Neutrophil (primary cell): ENCODE measurements at regions not wholly inside any gene's neighbourhood (a gene's known extent, or its start where the extent isn't known, plus 50 kb on each side); places are given as distances from the start of the nearest gene placed in this dataset.

ENCODE experiments used
- H3K27ac ChIP-seq: fragments of 200-600 bp; sonication (generic); 2 replicates; pipeline ENCODE4 v1.5.1; 2016; ENCODE audit warnings: mild to moderate bottlenecking, moderate library complexity
- H3K27me3 ChIP-seq: fragments of 200-600 bp; sonication (generic); 2 replicates; pipeline ENCODE4 v1.6.0; 2016; ENCODE audit warnings: mild to moderate bottlenecking
- H3K36me3 ChIP-seq: fragments of 200-600 bp; sonication (generic); 2 replicates; pipeline ENCODE4 v1.5.1; 2017
- H3K4me1 ChIP-seq, 2 experiments: fragments of 200-600 bp in 1 of 2; sonication (generic) in 1 of 2; 1 replicate in 1 of 2; 2 replicates in 1 of 2; pipeline versions ENCODE4 v1.5.1 to v1.6.1; 2013 to 2016; ENCODE audit warnings: low read depth in 1 of 2, low read length in 1 of 2, mild to moderate bottlenecking in 1 of 2, moderate library complexity in 1 of 2; ENCODE audit not compliant: control insufficient read depth in 1 of 2, insufficient read depth in 1 of 2
- H3K4me3 ChIP-seq, 2 experiments: fragments of 200-600 bp in 1 of 2; sonication (generic) in 1 of 2; 1 replicate in 1 of 2; 2 replicates in 1 of 2; pipeline ENCODE4 v1.5.1; 2013 to 2016; ENCODE audit warnings: low read depth in 1 of 2, low read length in 1 of 2, mild to moderate bottlenecking in 1 of 2, moderate library complexity in 1 of 2
- H3K9me3 ChIP-seq: fragments of 200-600 bp; sonication (generic); 2 replicates; pipeline ENCODE4 v1.5.1; 2016
- TF ChIP-seq, protein P1 (sequence below): fragments of 200-600 bp; sonication (generic); IDR thresholded peaks from 2 replicates; pipeline ENCODE4 v1.5.1; 2016; ENCODE audit warnings: antibody characterized with exemption

DNA sequence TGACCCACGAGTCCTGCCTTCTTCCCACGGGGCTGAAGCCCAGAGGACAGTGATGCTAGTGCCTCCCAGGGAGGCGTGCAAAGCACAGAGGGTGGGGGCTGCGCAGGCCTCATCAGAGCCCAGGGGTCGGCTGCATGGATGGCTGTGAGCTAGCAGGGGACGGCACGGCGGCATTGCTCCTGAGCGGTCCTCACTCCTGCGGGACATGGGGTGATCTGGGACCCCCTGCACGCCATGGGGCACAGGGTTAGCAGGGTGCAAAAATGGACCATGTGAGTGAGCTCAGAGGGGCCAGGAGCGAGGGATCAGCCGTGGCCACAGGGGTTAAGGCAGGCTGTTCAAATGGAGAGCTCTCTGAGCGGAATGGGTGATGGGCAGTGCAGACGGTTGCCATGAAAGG is 138.3 kb downstream of the SNX19 start:
- H3K9me3 ChIP-seq = no peaks in the 10 kb centered on the region
- H3K27me3 ChIP-seq = no peaks in the 10 kb centered on the region
- H3K4me1 ChIP-seq = no peaks in the 10 kb centered on the region
- no peak overlapping the region for H3K27ac ChIP-seq
- H3K36me3 ChIP-seq = no peaks in the 10 kb centered on the region
- H3K4me3 ChIP-seq = no peak overlapping the region
- TF ChIP-seq, protein P1, sequence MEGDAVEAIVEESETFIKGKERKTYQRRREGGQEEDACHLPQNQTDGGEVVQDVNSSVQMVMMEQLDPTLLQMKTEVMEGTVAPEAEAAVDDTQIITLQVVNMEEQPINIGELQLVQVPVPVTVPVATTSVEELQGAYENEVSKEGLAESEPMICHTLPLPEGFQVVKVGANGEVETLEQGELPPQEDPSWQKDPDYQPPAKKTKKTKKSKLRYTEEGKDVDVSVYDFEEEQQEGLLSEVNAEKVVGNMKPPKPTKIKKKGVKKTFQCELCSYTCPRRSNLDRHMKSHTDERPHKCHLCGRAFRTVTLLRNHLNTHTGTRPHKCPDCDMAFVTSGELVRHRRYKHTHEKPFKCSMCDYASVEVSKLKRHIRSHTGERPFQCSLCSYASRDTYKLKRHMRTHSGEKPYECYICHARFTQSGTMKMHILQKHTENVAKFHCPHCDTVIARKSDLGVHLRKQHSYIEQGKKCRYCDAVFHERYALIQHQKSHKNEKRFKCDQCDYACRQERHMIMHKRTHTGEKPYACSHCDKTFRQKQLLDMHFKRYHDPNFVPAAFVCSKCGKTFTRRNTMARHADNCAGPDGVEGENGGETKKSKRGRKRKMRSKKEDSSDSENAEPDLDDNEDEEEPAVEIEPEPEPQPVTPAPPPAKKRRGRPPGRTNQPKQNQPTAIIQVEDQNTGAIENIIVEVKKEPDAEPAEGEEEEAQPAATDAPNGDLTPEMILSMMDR = no peak

DNA sequence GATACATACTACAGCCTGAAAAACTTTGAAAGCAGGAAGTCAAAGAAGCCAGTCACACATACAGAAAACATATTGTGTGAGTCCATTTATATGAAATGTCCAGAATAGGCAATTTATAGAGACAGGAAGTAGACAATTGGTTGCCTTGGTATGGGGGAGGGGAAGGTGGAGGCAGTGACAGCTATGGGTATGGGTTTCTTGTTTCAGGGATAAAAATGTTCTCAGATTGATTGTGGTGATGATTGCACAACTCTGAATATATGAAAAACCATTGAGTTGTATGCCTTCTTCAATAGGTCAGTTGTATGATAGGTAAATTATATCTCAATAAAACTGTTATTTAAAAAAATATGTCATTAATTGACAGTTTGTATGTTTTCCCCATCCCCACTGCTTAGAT is 137.6 kb downstream of the SNX19 start:
- H3K27ac ChIP-seq = no peak overlapping the region
- H3K36me3 ChIP-seq = no peaks in the 10 kb centered on the region
- TF ChIP-seq, protein P1 = no peak
- no peaks in the 10 kb centered on the region for H3K9me3 ChIP-seq
- no peak overlapping the region for H3K4me3 ChIP-seq
- no peaks in the 10 kb centered on the region for H3K27me3 ChIP-seq
- no peaks in the 10 kb centered on the region for H3K4me1 ChIP-seq

DNA sequence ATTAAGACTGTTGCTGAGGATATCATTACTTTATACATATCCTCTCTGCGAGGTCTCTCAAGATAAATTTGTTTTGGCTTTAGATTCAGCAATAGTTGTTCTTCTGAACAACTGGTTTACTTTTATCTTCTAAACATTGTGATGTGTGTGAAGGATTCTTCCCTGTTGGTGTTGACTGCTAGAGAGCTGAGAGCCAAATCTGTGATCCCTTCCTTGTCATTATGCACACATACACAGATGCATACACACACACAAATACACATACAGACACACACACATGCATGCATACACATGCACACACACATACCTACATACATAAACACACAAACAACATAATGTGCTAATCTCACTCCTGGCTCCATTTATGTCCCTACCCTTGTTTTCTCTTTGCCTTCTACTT is 137.0 kb downstream of the SNX19 start:
- Histone ChIP-seq H3K27me3 (no peaks in the 10 kb centered on the region), H3K27ac (no peak overlapping the region), H3K4me3 (no peak overlapping the region), H3K4me1 (no peaks in the 10 kb centered on the region), H3K9me3 (no peaks in the 10 kb centered on the region), H3K36me3 (no peaks in the 10 kb centered on the region)
- TF ChIP-seq, protein P1 = no peak

DNA sequence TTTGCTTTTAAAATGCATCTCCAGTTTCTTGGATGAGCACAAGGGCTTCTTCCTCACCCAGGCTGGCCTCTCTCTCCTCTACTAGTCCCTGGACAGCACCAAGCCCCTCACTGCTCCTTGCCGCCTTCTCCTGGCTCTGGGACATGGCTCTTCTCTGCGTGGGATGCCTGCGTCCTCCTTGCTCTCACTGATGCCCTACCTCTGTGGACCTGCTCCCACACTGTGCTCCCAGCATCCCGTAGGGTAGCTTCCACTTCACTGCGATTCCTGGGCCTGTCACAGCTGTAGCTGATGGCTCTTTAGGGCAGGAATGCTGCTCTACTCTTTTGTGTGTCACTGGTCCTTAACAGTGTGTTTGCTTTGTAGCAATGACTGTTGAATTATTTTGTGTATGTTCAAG is 136.3 kb downstream of the SNX19 start:
- TF ChIP-seq, protein P1 = no peak
- H3K27me3 ChIP-seq = no peaks in the 10 kb centered on the region
- no peaks in the 10 kb centered on the region for H3K9me3 ChIP-seq
- no peaks in the 10 kb centered on the region for H3K36me3 ChIP-seq
- H3K4me1 ChIP-seq = no peaks in the 10 kb centered on the region
- no peak overlapping the region for H3K4me3 ChIP-seq
- H3K27ac ChIP-seq = no peak overlapping the region

DNA sequence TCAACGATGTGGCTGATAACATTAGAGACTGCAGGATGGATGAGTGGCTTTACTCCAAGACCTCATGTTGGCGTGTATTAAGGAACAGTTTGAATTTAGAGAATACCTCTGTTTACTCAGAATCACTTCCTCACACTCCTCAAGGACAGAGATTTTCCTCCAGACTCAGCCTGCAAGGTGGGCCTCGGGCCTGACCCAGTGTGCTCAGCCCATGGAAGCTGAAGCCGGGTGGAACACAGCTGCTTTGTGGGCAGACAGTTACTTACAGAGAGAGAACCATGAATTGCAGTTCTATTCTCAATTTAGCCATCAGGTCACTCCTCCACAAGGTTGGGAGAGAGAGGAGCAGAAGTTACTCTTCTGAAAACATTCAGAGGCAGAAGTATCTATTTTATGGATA is 135.8 kb downstream of the SNX19 start:
- Histone ChIP-seq H3K4me3 (no peak overlapping the region), H3K27ac (no peak overlapping the region), H3K36me3 (no peaks in the 10 kb centered on the region), H3K4me1 (no peaks in the 10 kb centered on the region), H3K27me3 (no peaks in the 10 kb centered on the region), H3K9me3 (no peaks in the 10 kb centered on the region)
- TF ChIP-seq, protein P1 = no peak

DNA sequence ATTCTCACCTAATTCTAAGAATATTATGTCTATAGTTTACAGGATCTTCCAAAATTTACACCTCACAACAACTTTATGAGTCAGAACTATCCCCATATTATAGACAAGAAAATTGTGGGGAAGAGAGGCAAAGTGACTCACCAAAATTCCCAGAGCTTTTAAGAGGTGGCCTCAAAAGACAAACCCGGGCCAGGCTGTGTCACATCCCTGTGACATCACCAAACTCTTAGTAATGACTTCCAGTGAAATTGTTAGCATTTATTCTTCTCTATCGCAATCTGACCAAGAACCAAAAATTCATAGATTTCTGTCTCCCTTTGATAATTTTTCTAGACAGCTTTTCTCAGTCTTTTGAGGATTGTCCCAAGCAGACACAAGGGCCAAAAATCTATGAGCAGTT is 134.3 kb downstream of the SNX19 start:
- Histone ChIP-seq H3K4me3 (no peak overlapping the region), H3K27ac (no peak overlapping the region), H3K27me3 (no peaks in the 10 kb centered on the region), H3K9me3 (no peaks in the 10 kb centered on the region), H3K36me3 (no peaks in the 10 kb centered on the region), H3K4me1 (no peaks in the 10 kb centered on the region)
- TF ChIP-seq, protein P1 = no peak
